SK-N-SH treated with all-trans-retinoic acid at 6 μM for 48 hours (cell line): ENCODE measurements at regions not wholly inside any gene's neighbourhood (a gene's known extent, or its start where the extent isn't known, plus 50 kb on each side); places are given as distances from the start of the nearest gene placed in this dataset.

Experiments
- ATAC-seq: fragments of 200-7000 bp; cut with Tn5 transposase; 3 replicates; pipeline ENCODE4 v1.9.1; 2020; ENCODE audit warnings: mild to moderate bottlenecking, moderate library complexity
- ARNTL ChIP-seq: fragments of 450-650 bp; formaldehyde crosslinking; IDR thresholded peaks from 2 replicates; pipeline ENCODE4 v1.5.0; 2020; ENCODE audit warnings: low read depth, mild to moderate bottlenecking, moderate library complexity, borderline replicate concordance
- BACH2 ChIP-seq: fragments of 250-450 bp; sonication (Bioruptor Pico); IDR thresholded peaks from 2 replicates; pipeline ENCODE4 v1.9.0; 2021; ENCODE audit warnings: mild to moderate bottlenecking, borderline replicate concordance
- CSDC2 ChIP-seq: fragments of 250-450 bp; sonication (Bioruptor Pico); IDR thresholded peaks from 2 replicates; pipeline ENCODE4 v1.5.0; 2020; ENCODE audit warnings: mild to moderate bottlenecking, moderate library complexity
- GLIS3 ChIP-seq: fragments of 250-450 bp; sonication (Bioruptor Pico); IDR thresholded peaks from 2 replicates; pipeline ENCODE4 v1.5.0; 2020; ENCODE audit warnings: mild to moderate bottlenecking, moderate library complexity
- ISL1 ChIP-seq: fragments of 250-450 bp; sonication (Bioruptor Pico); IDR thresholded peaks from 2 replicates; pipeline ENCODE4 v2.1.2; 2022; ENCODE audit warnings: mild to moderate bottlenecking, moderate library complexity
- OSR1 ChIP-seq: fragments of 250-450 bp; sonication (Bioruptor Pico); IDR thresholded peaks from 2 replicates; pipeline ENCODE4 v1.8.0; 2022; ENCODE audit warnings: moderate library complexity, mild to moderate bottlenecking, inconsistent platforms
- PPARA ChIP-seq: fragments of 250-450 bp; sonication (Bioruptor Pico); IDR thresholded peaks from 2 replicates; pipeline ENCODE4 v1.5.0; 2020; ENCODE audit warnings: mild to moderate bottlenecking, borderline replicate concordance
- RARB ChIP-seq: fragments of 250-450 bp; sonication (Bioruptor Pico); IDR thresholded peaks from 2 replicates; pipeline ENCODE4 v1.8.0; 2021; ENCODE audit warnings: mild to moderate bottlenecking, moderate library complexity
- SNAI2 ChIP-seq: fragments of 250-450 bp; sonication (Bioruptor Pico); IDR thresholded peaks from 2 replicates; pipeline ENCODE4 v1.5.0; 2020; ENCODE audit warnings: mild to moderate bottlenecking, moderate library complexity
- TCF4 ChIP-seq: fragments of 250-450 bp; sonication (Bioruptor Pico); IDR thresholded peaks from 2 replicates; pipeline ENCODE4 v1.8.0; 2021; ENCODE audit warnings: mild to moderate bottlenecking, moderate library complexity, borderline replicate concordance
- TOX ChIP-seq: fragments of 250-450 bp; sonication (Bioruptor Pico); IDR thresholded peaks from 2 replicates; pipeline ENCODE4 v1.8.0; 2021; ENCODE audit warnings: mild to moderate bottlenecking, moderate library complexity, borderline replicate concordance
- ZC3H10 ChIP-seq: fragments of 250-450 bp; sonication (Bioruptor Pico); IDR thresholded peaks from 2 replicates; pipeline ENCODE4 v1.5.1; 2021; ENCODE audit warnings: mild to moderate bottlenecking, moderate library complexity
- ZFP3 ChIP-seq: fragments of 250-450 bp; sonication (Bioruptor Pico); IDR thresholded peaks from 2 replicates; pipeline ENCODE4 v1.5.0; 2020; ENCODE audit warnings: mild to moderate bottlenecking, moderate library complexity
- ZFP30 ChIP-seq: fragments of 450-650 bp; formaldehyde crosslinking; IDR thresholded peaks from 2 replicates; pipeline ENCODE4 v1.5.0; 2022; ENCODE audit warnings: mild to moderate bottlenecking, moderate library complexity
- ZNF565 ChIP-seq: fragments of 450-650 bp; formaldehyde crosslinking; conservative IDR thresholded peaks from 2 replicates; pipeline ENCODE4 v1.5.0; 2020; ENCODE audit warnings: low read depth, mild to moderate bottlenecking, moderate library complexity
- ZNF70 ChIP-seq: fragments of 450-650 bp; formaldehyde crosslinking; IDR thresholded peaks from 2 replicates; pipeline ENCODE4 v1.5.0; 2020; ENCODE audit warnings: mild to moderate bottlenecking, moderate library complexity
- ZNF8 ChIP-seq: fragments of 450-650 bp; formaldehyde crosslinking; IDR thresholded peaks from 2 replicates; pipeline ENCODE4 v1.5.0; 2020; ENCODE audit warnings: mild to moderate bottlenecking, moderate library complexity
- TF ChIP-seq, protein P1 (sequence below): fragments of 250-450 bp; sonication (Bioruptor Pico); IDR thresholded peaks from 2 replicates; pipeline ENCODE4 v1.5.0; 2020; ENCODE audit warnings: mild to moderate bottlenecking, moderate library complexity
- TF ChIP-seq, protein P2 (sequence below): fragments of 250-450 bp; sonication (Bioruptor Pico); IDR thresholded peaks from 2 replicates; pipeline ENCODE4 v1.5.1; 2021; ENCODE audit warnings: mild to moderate bottlenecking, moderate library complexity
- TF ChIP-seq, protein P3 (sequence below): fragments of 250-450 bp; sonication (Bioruptor Pico); IDR thresholded peaks from 2 replicates; pipeline ENCODE4 v1.8.0; 2020; ENCODE audit warnings: mild to moderate bottlenecking, moderate library complexity, borderline replicate concordance
- TF ChIP-seq, protein P4 (sequence below): fragments of 250-450 bp; sonication (Bioruptor Pico); IDR thresholded peaks from 2 replicates; pipeline ENCODE4 v1.5.1; 2020; ENCODE audit warnings: low read depth, mild to moderate bottlenecking, moderate library complexity

DNA sequence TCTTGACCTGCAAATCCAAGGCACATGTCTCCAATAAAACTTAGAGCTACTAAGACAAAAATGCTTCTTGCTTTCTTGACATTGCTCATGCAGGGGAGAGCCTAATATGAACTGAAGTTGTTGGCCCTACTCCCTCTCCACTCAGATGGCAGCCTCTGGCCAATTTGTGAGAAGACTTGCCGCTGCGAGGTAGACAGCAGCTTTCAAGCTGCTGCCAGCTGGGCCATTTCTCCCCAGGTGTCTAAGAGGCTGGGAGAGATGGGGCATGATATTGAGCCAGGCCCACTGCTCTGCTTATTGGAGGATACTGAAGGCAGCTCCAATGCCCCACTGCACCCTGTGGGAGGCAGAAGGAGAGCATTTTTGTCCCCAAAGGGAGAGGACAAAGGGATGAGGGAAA, 380.5 kb downstream of the RASEF start:
- TF ChIP-seq ZC3H10 (no peak), ZFP3 (CRISPR knock-in tag) (no peak), PPARA (CRISPR knock-in tag) (no peak), BACH2 (CRISPR knock-in tag) (no peak), TCF4 (CRISPR knock-in tag) (no peak), ZNF70 (CRISPR knock-in tag) (no peak), GLIS3 (CRISPR knock-in tag) (no peak), ZNF565 (CRISPR knock-in tag) (no peak), OSR1 (CRISPR knock-in tag) (no peak), RARB (CRISPR knock-in tag) (no peak), ZNF8 (CRISPR knock-in tag) (no peak), SNAI2 (no peak), ISL1 (CRISPR knock-in tag) (no peak), ZFP30 (CRISPR knock-in tag) (no peak), CSDC2 (CRISPR knock-in tag) (no peak), TOX (no peak)
- TF ChIP-seq, protein P1, sequence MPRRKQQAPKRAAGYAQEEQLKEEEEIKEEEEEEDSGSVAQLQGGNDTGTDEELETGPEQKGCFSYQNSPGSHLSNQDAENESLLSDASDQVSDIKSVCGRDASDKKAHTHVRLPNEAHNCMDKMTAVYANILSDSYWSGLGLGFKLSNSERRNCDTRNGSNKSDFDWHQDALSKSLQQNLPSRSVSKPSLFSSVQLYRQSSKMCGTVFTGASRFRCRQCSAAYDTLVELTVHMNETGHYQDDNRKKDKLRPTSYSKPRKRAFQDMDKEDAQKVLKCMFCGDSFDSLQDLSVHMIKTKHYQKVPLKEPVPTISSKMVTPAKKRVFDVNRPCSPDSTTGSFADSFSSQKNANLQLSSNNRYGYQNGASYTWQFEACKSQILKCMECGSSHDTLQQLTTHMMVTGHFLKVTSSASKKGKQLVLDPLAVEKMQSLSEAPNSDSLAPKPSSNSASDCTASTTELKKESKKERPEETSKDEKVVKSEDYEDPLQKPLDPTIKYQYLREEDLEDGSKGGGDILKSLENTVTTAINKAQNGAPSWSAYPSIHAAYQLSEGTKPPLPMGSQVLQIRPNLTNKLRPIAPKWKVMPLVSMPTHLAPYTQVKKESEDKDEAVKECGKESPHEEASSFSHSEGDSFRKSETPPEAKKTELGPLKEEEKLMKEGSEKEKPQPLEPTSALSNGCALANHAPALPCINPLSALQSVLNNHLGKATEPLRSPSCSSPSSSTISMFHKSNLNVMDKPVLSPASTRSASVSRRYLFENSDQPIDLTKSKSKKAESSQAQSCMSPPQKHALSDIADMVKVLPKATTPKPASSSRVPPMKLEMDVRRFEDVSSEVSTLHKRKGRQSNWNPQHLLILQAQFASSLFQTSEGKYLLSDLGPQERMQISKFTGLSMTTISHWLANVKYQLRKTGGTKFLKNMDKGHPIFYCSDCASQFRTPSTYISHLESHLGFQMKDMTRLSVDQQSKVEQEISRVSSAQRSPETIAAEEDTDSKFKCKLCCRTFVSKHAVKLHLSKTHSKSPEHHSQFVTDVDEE (CRISPR knock-in tag) = no peak
- TF ChIP-seq, protein P2, sequence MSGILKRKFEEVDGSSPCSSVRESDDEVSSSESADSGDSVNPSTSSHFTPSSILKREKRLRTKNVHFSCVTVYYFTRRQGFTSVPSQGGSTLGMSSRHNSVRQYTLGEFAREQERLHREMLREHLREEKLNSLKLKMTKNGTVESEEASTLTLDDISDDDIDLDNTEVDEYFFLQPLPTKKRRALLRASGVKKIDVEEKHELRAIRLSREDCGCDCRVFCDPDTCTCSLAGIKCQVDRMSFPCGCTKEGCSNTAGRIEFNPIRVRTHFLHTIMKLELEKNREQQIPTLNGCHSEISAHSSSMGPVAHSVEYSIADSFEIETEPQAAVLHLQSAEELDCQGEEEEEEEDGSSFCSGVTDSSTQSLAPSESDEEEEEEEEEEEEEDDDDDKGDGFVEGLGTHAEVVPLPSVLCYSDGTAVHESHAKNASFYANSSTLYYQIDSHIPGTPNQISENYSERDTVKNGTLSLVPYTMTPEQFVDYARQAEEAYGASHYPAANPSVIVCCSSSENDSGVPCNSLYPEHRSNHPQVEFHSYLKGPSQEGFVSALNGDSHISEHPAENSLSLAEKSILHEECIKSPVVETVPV (CRISPR knock-in tag) = no peak
- TF ChIP-seq, protein P3, sequence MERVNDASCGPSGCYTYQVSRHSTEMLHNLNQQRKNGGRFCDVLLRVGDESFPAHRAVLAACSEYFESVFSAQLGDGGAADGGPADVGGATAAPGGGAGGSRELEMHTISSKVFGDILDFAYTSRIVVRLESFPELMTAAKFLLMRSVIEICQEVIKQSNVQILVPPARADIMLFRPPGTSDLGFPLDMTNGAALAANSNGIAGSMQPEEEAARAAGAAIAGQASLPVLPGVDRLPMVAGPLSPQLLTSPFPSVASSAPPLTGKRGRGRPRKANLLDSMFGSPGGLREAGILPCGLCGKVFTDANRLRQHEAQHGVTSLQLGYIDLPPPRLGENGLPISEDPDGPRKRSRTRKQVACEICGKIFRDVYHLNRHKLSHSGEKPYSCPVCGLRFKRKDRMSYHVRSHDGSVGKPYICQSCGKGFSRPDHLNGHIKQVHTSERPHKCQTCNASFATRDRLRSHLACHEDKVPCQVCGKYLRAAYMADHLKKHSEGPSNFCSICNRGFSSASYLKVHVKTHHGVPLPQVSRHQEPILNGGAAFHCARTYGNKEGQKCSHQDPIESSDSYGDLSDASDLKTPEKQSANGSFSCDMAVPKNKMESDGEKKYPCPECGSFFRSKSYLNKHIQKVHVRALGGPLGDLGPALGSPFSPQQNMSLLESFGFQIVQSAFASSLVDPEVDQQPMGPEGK = no peak
- TF ChIP-seq, protein P4, sequence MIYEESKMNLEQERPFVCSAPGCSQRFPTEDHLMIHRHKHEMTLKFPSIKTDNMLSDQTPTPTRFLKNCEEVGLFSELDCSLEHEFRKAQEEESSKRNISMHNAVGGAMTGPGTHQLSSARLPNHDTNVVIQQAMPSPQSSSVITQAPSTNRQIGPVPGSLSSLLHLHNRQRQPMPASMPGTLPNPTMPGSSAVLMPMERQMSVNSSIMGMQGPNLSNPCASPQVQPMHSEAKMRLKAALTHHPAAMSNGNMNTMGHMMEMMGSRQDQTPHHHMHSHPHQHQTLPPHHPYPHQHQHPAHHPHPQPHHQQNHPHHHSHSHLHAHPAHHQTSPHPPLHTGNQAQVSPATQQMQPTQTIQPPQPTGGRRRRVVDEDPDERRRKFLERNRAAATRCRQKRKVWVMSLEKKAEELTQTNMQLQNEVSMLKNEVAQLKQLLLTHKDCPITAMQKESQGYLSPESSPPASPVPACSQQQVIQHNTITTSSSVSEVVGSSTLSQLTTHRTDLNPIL = no peak
- TF ChIP-seq, all 23 proteins: peak for 0
- no peak for ATAC-seq

DNA sequence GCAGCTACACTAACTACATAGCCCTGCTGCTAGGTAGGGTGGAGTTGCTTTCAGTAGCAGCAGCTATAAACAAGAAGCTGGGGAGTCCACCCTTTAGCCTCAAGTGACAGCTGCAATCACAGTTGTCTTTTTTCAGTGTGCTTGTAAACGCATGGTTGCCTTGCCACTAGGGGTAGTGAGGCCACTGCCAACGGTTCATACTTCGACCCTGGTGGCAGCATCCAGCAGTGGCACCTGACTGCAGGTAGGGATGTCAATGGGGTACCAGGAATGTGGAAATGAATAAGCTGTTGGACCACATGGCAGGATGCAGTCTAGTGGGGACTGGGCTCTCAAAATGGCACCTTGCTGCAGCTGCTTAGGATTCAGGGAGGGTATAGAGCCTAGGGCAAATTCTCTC, 367.2 kb downstream of the RASEF start:
- ATAC-seq = no peak
- TF ChIP-seq OSR1 (CRISPR knock-in tag) (no peak), PPARA (CRISPR knock-in tag) (no peak), SNAI2 (no peak), ZNF70 (CRISPR knock-in tag) (no peak), TOX (no peak), ISL1 (CRISPR knock-in tag) (no peak)

DNA sequence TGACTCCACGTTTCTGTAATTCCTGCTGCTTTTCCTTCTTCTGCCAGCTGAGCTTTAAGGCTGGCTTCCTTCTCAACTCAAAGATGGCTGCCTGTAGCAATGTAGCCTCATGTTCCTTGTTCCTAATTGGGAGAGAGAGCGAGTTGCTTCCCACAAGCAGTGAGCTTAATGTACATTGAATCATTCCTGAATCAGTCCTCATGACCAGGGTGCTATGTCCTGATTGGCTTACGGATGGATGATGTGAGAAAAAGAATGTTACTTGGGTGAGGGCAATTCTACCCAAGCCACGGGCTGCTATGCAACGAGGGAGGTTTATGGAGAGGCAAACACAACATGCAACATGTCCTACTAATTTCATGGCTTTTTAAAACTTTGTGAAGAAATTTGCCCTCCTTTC, 356.2 kb downstream of the RASEF start:
- no peak for ATAC-seq
- TF ChIP-seq, protein P3 = no peak

DNA sequence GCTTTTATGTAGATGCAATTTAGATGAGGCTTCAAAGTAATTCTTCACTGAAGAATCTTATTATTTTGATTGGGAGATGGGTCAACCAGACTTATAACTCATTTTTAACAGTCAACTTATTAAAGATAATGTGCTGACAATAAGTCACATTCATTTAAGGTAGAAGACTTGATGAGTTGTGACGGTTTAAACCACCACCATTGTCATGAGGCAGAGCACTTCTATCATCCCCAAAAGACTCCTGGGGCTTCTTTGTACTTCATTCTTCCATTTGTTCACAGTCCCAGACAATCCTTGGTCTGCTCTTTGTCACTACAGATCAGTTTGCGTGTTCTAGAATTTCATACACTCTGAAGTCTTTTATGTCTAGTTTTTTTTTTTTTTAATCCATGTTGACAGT, 346.1 kb downstream of the RASEF start:
- TF ChIP-seq GLIS3 (CRISPR knock-in tag) (no peak), TCF4 (CRISPR knock-in tag) (no peak), RARB (CRISPR knock-in tag) (no peak), ARNTL (CRISPR knock-in tag) (no peak), ZFP30 (CRISPR knock-in tag) (no peak), SNAI2 (no peak), TOX (no peak)
- ATAC-seq = no peak
